ENCODE measurements at regions not wholly inside any gene's neighbourhood (a gene's known extent, or its start where the extent isn't known, plus 50 kb on each side); places are given as distances from the start of the nearest gene placed in this dataset.

DNA sequence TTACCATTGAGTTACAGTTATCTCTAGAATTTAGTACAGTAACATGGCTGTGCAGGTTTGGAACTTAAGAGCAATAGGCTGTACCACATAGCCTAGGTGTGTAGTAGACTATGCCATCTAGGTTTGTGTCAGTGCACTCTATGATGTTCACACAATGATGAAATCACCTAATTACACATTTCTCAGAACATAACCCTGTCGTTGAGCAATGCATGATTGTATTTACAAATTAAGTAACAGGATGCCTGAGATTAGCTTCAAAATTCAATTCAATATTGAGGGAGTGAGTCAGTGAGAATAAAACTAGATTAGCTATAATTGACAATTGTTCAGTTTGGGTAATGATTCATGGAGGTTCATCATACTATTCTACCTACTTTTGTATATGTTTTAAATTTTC, 633.8 kb downstream of the IGSF11 start:
- no peak for TF ChIP-seq POLR2A (IDR thresholded peaks at IDR 0.05)
- TF ChIP-seq, protein P1, sequence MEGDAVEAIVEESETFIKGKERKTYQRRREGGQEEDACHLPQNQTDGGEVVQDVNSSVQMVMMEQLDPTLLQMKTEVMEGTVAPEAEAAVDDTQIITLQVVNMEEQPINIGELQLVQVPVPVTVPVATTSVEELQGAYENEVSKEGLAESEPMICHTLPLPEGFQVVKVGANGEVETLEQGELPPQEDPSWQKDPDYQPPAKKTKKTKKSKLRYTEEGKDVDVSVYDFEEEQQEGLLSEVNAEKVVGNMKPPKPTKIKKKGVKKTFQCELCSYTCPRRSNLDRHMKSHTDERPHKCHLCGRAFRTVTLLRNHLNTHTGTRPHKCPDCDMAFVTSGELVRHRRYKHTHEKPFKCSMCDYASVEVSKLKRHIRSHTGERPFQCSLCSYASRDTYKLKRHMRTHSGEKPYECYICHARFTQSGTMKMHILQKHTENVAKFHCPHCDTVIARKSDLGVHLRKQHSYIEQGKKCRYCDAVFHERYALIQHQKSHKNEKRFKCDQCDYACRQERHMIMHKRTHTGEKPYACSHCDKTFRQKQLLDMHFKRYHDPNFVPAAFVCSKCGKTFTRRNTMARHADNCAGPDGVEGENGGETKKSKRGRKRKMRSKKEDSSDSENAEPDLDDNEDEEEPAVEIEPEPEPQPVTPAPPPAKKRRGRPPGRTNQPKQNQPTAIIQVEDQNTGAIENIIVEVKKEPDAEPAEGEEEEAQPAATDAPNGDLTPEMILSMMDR (IDR thresholded peaks at IDR 0.05 in 4 of 5, conservative IDR thresholded peaks at IDR 0.05 in 1 of 5) = no peak

Measured in gastrocnemius medialis (tissue), 4 donors.